Liver (tissue), 3 donors: ENCODE measurements at regions not wholly inside any gene's neighbourhood (a gene's known extent, or its start where the extent isn't known, plus 50 kb on each side); places are given as distances from the start of the nearest gene placed in this dataset.

ENCODE experiments used
- GABPA ChIP-seq, 2 donors: IDR thresholded peaks in 1 of 2; conservative IDR thresholded peaks in 1 of 2; 2 replicates each; pipeline ENCODE4 v1.6.1; 2016; ENCODE audit warnings: antibody characterized with exemption in 2 of 2, mild to moderate bottlenecking in 1 of 2, moderate library complexity in 1 of 2
- HNF4G ChIP-seq: IDR thresholded peaks from 2 replicates; pipeline ENCODE4 v1.6.1; 2016; ENCODE audit warnings: antibody characterized with exemption
- NR2F2 ChIP-seq: IDR thresholded peaks from 2 replicates; pipeline ENCODE4 v1.6.1; 2016; ENCODE audit warnings: antibody characterized with exemption
- RAD21 ChIP-seq, 2 donors: IDR thresholded peaks; 2 replicates each; pipeline ENCODE4 v1.6.1; 2016; ENCODE audit warnings: antibody characterized with exemption in 2 of 2, mild to moderate bottlenecking in 2 of 2
- REST ChIP-seq: IDR thresholded peaks from 2 replicates; pipeline ENCODE4 v1.6.1; 2016; ENCODE audit warnings: antibody characterized with exemption, mild to moderate bottlenecking
- SP1 ChIP-seq: IDR thresholded peaks from 2 replicates; pipeline ENCODE4 v1.6.1; 2018; ENCODE audit warnings: antibody characterized with exemption, mild to moderate bottlenecking
- TAF1 ChIP-seq: conservative IDR thresholded peaks from 2 replicates; pipeline ENCODE4 v1.6.1; 2016; ENCODE audit warnings: antibody characterized with exemption, mild to moderate bottlenecking
- YY1 ChIP-seq: IDR thresholded peaks from 2 replicates; pipeline ENCODE4 v1.6.1; 2016; ENCODE audit warnings: antibody characterized with exemption, mild to moderate bottlenecking
- TF ChIP-seq, protein P1 (sequence below): fragments of 150-350 bp; IDR thresholded peaks from 2 replicates; pipeline ENCODE4 v1.5.1; 2017; ENCODE audit warnings: improper control_type of control experiment, low read depth, low read length; ENCODE audit not compliant: missing input control
- TF ChIP-seq, protein P2 (sequence below): IDR thresholded peaks from 2 replicates; pipeline ENCODE4 v1.6.1; 2016; ENCODE audit warnings: antibody characterized with exemption
- donor health status: healthy.
- donor health status: healthy.

DNA sequence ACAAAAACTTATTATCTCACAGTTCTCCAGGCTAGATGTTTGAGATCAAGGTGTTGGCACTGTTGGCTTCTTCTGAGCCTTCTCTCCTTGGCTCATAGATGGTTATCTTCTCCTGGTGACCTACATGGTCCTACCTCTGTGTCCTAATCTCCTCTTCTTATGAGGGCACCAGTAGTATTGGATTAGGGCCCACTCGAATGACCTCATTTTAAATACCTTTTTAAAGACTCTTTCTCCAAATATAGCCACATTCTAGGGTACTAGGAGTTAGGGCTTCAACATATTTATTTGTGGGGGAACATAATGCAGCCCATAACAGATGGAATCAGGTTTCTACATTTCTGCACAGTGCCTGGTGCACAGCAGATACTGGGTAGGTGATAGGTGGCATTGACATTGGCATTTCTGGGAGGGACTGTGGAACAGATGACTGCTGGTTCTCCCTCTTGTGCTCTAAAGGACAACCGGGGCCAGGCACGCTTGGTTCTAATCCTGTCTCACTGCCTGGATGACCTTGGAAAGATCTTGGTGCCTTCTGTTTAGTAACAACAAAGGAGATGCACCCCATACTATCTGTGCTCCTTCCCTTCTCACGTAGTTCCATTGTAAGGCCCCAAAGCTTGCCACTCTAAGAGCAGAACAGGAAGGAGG lies 140.3 kb downstream of the PLPP3 start:
- TF ChIP-seq, protein P1, sequence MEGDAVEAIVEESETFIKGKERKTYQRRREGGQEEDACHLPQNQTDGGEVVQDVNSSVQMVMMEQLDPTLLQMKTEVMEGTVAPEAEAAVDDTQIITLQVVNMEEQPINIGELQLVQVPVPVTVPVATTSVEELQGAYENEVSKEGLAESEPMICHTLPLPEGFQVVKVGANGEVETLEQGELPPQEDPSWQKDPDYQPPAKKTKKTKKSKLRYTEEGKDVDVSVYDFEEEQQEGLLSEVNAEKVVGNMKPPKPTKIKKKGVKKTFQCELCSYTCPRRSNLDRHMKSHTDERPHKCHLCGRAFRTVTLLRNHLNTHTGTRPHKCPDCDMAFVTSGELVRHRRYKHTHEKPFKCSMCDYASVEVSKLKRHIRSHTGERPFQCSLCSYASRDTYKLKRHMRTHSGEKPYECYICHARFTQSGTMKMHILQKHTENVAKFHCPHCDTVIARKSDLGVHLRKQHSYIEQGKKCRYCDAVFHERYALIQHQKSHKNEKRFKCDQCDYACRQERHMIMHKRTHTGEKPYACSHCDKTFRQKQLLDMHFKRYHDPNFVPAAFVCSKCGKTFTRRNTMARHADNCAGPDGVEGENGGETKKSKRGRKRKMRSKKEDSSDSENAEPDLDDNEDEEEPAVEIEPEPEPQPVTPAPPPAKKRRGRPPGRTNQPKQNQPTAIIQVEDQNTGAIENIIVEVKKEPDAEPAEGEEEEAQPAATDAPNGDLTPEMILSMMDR, result no peak
- TF ChIP-seq REST (no peak), TAF1 (no peak), RAD21 (IDR thresholded peaks at IDR 0.05) (no peak), HNF4G (no peak), NR2F2 (no peak), SP1 (no peak), GABPA (IDR thresholded peaks at IDR 0.05 in 1 of 2, conservative IDR thresholded peaks at IDR 0.05 in 1 of 2) (no peak), YY1 (no peak)
- TF ChIP-seq, protein P2, sequence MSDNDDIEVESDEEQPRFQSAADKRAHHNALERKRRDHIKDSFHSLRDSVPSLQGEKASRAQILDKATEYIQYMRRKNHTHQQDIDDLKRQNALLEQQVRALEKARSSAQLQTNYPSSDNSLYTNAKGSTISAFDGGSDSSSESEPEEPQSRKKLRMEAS, result no peak
